ENCODE measurements at regions not wholly inside any gene's neighbourhood (a gene's known extent, or its start where the extent isn't known, plus 50 kb on each side); places are given as distances from the start of the nearest gene placed in this dataset.

GRCh38 chr6:50211582-50211981 lies 161.9 kb upstream of the DEFB112 start:
- no peak for TF ChIP-seq CTCF (IDR thresholded peaks at IDR 0.05; ENCODE audit: insufficient read depth, low read depth, low read length, missing control alignments)
- no peak overlapping the region for H3K4me3 ChIP-seq (ENCODE audit: low read depth, low read length)
- no peak for DNase-seq (ENCODE audit: low read depth)

GRCh38 chr6:50213146-50213545 lies 163.4 kb upstream of the DEFB112 start:
- TF ChIP-seq CTCF (IDR thresholded peaks at IDR 0.05; ENCODE audit: insufficient read depth, low read depth, low read length, missing control alignments) = no peak
- DNase-seq (ENCODE audit: low read depth) = no peak
- H3K4me3 ChIP-seq (ENCODE audit: low read depth, low read length) = no peak overlapping the region

GRCh38 chr6:50214937-50215336 lies 165.2 kb upstream of the DEFB112 start:
- H3K4me3 ChIP-seq (ENCODE audit: low read depth, low read length) = no peak overlapping the region
- DNase-seq (ENCODE audit: low read depth) = no peak
- TF ChIP-seq CTCF (IDR thresholded peaks at IDR 0.05; ENCODE audit: insufficient read depth, low read depth, low read length, missing control alignments) = no peak

GRCh38 chr6:50217841-50218240 lies 168.1 kb upstream of the DEFB112 start:
- DNase-seq (ENCODE audit: low read depth) = no peak
- TF ChIP-seq CTCF (IDR thresholded peaks at IDR 0.05; ENCODE audit: insufficient read depth, low read depth, low read length, missing control alignments) = no peak
- H3K4me3 ChIP-seq (ENCODE audit: low read depth, low read length) = no peak overlapping the region

GRCh38 chr6:50236164-50236563 lies 186.4 kb upstream of the DEFB112 start:
- no peak for TF ChIP-seq CTCF (IDR thresholded peaks at IDR 0.05; ENCODE audit: insufficient read depth, low read depth, low read length, missing control alignments)
- H3K4me3 ChIP-seq (ENCODE audit: low read depth, low read length) = no peak overlapping the region
- no peak for DNase-seq (ENCODE audit: low read depth)

GRCh38 chr6:50239853-50240252 lies 190.1 kb upstream of the DEFB112 start:
- no peak for DNase-seq (ENCODE audit: low read depth)

More at GRCh38 chr6:50239853-50240252, 190.1 kb upstream of the DEFB112 start:
- H3K4me3 ChIP-seq (ENCODE audit: low read depth, low read length) = no peak overlapping the region
- no peak for TF ChIP-seq CTCF (IDR thresholded peaks at IDR 0.05; ENCODE audit: insufficient read depth, low read depth, low read length, missing control alignments)

All from GM12865 (cell line).